ENCODE measurements at regions not wholly inside any gene's neighbourhood (a gene's known extent, or its start where the extent isn't known, plus 50 kb on each side); places are given as distances from the start of the nearest gene placed in this dataset.

GRCh38 chr3:8156831-8157230 lies 344.8 kb upstream of the LMCD1 start:
- Histone ChIP-seq H3K27me3 (ENCODE audit: insufficient read depth, low read length) (no peaks in the 10 kb centered on the region), H3K4me3 (ENCODE audit: low read depth, low read length) (no peak overlapping the region), H2AFZ (ENCODE audit: insufficient read depth, low read length, poor library complexity) (no peak overlapping the region), H4K12ac (ENCODE audit: low read depth, low read length) (no peak overlapping the region), H3K4ac (ENCODE audit: low read depth, low read length) (no peak overlapping the region), H4K91ac (ENCODE audit: low read depth, low read length) (no peak overlapping the region), H3K4me2 (ENCODE audit: low read length) (no peak overlapping the region), H4K8ac (ENCODE audit: low read depth, low read length) (no peak overlapping the region), H3K36me3 (ENCODE audit: control insufficient read depth in 1 of 2, insufficient read depth in 2 of 2, low read length in 2 of 2) (no peaks in the 10 kb centered on the region), H2AK5ac (ENCODE audit: low read length) (no peak overlapping the region), H3K9ac (ENCODE audit: low read length) (no peak overlapping the region), H2BK120ac (ENCODE audit: insufficient read depth, low read length, poor library complexity) (no peak overlapping the region), H2BK5ac (ENCODE audit: low read depth, low read length, poor library complexity) (no peak overlapping the region), H3K14ac (ENCODE audit: low read length) (no peak overlapping the region), H3K79me2 (ENCODE audit: control insufficient read depth, insufficient read depth, low read length, poor library complexity) (no peaks in the 10 kb centered on the region), H3K79me1 (ENCODE audit: low read length) (no peaks in the 10 kb centered on the region), H3K27ac (ENCODE audit: low read depth, low read length) (no peak overlapping the region), H3K4me1 (ENCODE audit: control insufficient read depth in 1 of 2, insufficient read depth in 2 of 2, low read length in 2 of 2) (no peaks in the 10 kb centered on the region), H3K23ac (ENCODE audit: low read length) (no peak overlapping the region), H2BK12ac (ENCODE audit: low read length) (no peak overlapping the region), H3K18ac (ENCODE audit: low read length) (no peak overlapping the region), H3K9me3 (ENCODE audit: insufficient read depth, low read depth, low read length) (no peaks in the 10 kb centered on the region)
- DNase-seq = no peak
- WGBS (ENCODE audit: extremely low coverage, insufficient coverage, insufficient read length) = no CpG with 5 or more reads among the region's 2 CpGs

DNA sequence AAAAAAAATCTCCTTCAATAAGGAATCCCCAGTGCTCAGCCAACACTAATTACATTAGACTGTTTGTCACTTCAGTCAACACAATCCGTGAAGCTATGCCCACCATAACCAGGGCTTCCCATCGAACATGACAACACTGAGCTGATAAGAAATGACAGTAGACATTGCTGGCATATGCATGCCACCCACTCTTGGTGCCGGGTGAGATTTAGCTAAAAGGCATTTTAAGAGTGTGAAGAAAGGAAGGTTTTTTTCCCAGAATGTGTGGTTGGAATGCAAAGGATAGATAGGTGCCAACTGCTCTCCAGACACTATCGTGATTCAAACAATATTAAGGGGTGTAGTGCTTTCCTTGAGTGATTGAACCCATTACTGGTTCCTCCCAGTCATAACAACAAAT lies 344.0 kb upstream of the LMCD1 start:
- Histone ChIP-seq H3K36me3 (ENCODE audit: control insufficient read depth in 1 of 2, insufficient read depth in 2 of 2, low read length in 2 of 2) (no peaks in the 10 kb centered on the region), H3K4me2 (ENCODE audit: low read length) (no peak overlapping the region), H3K23ac (ENCODE audit: low read length) (no peak overlapping the region), H2AFZ (ENCODE audit: insufficient read depth, low read length, poor library complexity) (no peak overlapping the region), H3K79me2 (ENCODE audit: control insufficient read depth, insufficient read depth, low read length, poor library complexity) (no peaks in the 10 kb centered on the region), H2BK5ac (ENCODE audit: low read depth, low read length, poor library complexity) (no peak overlapping the region), H3K18ac (ENCODE audit: low read length) (no peak overlapping the region), H2BK12ac (ENCODE audit: low read length) (no peak overlapping the region), H3K9ac (ENCODE audit: low read length) (no peak overlapping the region), H2AK5ac (ENCODE audit: low read length) (no peak overlapping the region), H3K4ac (ENCODE audit: low read depth, low read length) (no peak overlapping the region), H4K12ac (ENCODE audit: low read depth, low read length) (no peak overlapping the region), H3K79me1 (ENCODE audit: low read length) (no peaks in the 10 kb centered on the region), H4K8ac (ENCODE audit: low read depth, low read length) (no peak overlapping the region), H3K4me3 (ENCODE audit: low read depth, low read length) (no peak overlapping the region), H3K27me3 (ENCODE audit: insufficient read depth, low read length) (no peaks in the 10 kb centered on the region), H2BK120ac (ENCODE audit: insufficient read depth, low read length, poor library complexity) (no peak overlapping the region), H3K4me1 (ENCODE audit: control insufficient read depth in 1 of 2, insufficient read depth in 2 of 2, low read length in 2 of 2) (no peaks in the 10 kb centered on the region), H3K27ac (ENCODE audit: low read depth, low read length) (no peak overlapping the region), H4K91ac (ENCODE audit: low read depth, low read length) (no peak overlapping the region), H3K14ac (ENCODE audit: low read length) (no peak overlapping the region), H3K9me3 (ENCODE audit: insufficient read depth, low read depth, low read length) (no peaks in the 10 kb centered on the region)
- WGBS (ENCODE audit: extremely low coverage, insufficient coverage, insufficient read length) = no CpG with 5 or more reads among the region's 4 CpGs
- DNase-seq = no peak

DNA sequence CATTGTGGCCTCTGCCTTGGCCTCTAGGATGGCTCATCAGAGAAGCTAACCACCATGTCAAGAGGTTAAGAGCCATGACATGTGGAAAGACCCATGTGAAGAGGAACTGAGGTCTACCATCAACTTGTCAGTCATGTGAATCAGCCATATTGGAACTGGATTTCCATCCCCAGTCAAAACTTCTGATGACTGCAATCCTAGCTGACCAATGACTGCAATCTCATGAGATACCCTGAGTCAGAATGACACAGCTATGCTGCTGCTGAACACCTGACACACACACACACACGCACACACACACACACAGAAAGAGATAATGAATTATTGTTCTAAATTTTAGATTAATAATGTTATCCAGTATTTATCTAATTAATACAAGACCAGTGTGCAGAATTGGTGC lies 337.5 kb upstream of the LMCD1 start:
- H4K91ac ChIP-seq (ENCODE audit: low read depth, low read length) = no peak overlapping the region
- no peak overlapping the region for H3K4me3 ChIP-seq (ENCODE audit: low read depth, low read length)
- H3K23ac ChIP-seq (ENCODE audit: low read length) = no peak overlapping the region
- no peak overlapping the region for H3K4me2 ChIP-seq (ENCODE audit: low read length)
- no peak overlapping the region for H4K8ac ChIP-seq (ENCODE audit: low read depth, low read length)
- H4K12ac ChIP-seq (ENCODE audit: low read depth, low read length) = no peak overlapping the region
- no peak overlapping the region for H2AFZ ChIP-seq (ENCODE audit: insufficient read depth, low read length, poor library complexity)
- no peak overlapping the region for H3K27ac ChIP-seq (ENCODE audit: low read depth, low read length)
- H2AK5ac ChIP-seq (ENCODE audit: low read length) = no peak overlapping the region
- H3K4ac ChIP-seq (ENCODE audit: low read depth, low read length) = no peak overlapping the region
- H3K36me3 ChIP-seq (ENCODE audit: control insufficient read depth in 1 of 2, insufficient read depth in 2 of 2, low read length in 2 of 2) = no peaks in the 10 kb centered on the region
- H3K18ac ChIP-seq (ENCODE audit: low read length) = no peak overlapping the region
- H3K79me1 ChIP-seq (ENCODE audit: low read length) = no peaks in the 10 kb centered on the region
- H3K4me1 ChIP-seq (ENCODE audit: control insufficient read depth in 1 of 2, insufficient read depth in 2 of 2, low read length in 2 of 2) = no peaks in the 10 kb centered on the region
- no peak overlapping the region for H2BK12ac ChIP-seq (ENCODE audit: low read length)
- H2BK5ac ChIP-seq (ENCODE audit: low read depth, low read length, poor library complexity) = no peak overlapping the region
- no CpG with 5 or more reads among the region's 1 CpG for WGBS (ENCODE audit: extremely low coverage, insufficient coverage, insufficient read length)
- no peaks in the 10 kb centered on the region for H3K79me2 ChIP-seq (ENCODE audit: control insufficient read depth, insufficient read depth, low read length, poor library complexity)
- no peaks in the 10 kb centered on the region for H3K9me3 ChIP-seq (ENCODE audit: insufficient read depth, low read depth, low read length)
- H3K14ac ChIP-seq (ENCODE audit: low read length) = no peak overlapping the region
- H2BK120ac ChIP-seq (ENCODE audit: insufficient read depth, low read length, poor library complexity) = no peak overlapping the region
- H3K9ac ChIP-seq (ENCODE audit: low read length) = no peak overlapping the region
- no peaks in the 10 kb centered on the region for H3K27me3 ChIP-seq (ENCODE audit: insufficient read depth, low read length)
- DNase-seq = no peak

DNA sequence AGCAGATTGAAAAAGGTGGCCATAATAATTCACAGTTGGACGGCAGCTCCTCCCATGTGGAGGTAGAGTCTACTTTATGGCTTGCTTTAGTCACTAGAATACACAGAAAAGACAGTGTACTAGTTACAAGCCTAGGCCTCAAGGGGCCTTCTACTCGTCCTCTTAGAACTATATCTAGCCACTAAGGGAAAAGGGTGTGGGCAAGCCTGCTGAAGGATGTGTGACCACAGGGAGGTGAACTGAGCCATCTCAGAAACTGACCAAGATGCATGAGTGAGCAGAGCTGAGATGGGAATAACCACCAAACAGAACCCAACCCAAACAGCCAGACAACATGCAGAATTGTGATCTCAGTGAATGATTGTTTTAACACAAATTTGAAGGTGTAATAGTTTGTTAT lies 335.6 kb upstream of the LMCD1 start:
- no peak overlapping the region for H4K8ac ChIP-seq (ENCODE audit: low read depth, low read length)
- H3K4me1 ChIP-seq (ENCODE audit: control insufficient read depth in 1 of 2, insufficient read depth in 2 of 2, low read length in 2 of 2) = no peaks in the 10 kb centered on the region
- no peak overlapping the region for H2BK5ac ChIP-seq (ENCODE audit: low read depth, low read length, poor library complexity)
- H2AK5ac ChIP-seq (ENCODE audit: low read length) = no peak overlapping the region
- H3K23ac ChIP-seq (ENCODE audit: low read length) = no peak overlapping the region
- H4K91ac ChIP-seq (ENCODE audit: low read depth, low read length) = no peak overlapping the region
- no peak for DNase-seq
- H3K9ac ChIP-seq (ENCODE audit: low read length) = no peak overlapping the region
- no peak overlapping the region for H2BK120ac ChIP-seq (ENCODE audit: insufficient read depth, low read length, poor library complexity)
- H3K79me2 ChIP-seq (ENCODE audit: control insufficient read depth, insufficient read depth, low read length, poor library complexity) = no peaks in the 10 kb centered on the region
- H3K27ac ChIP-seq (ENCODE audit: low read depth, low read length) = no peak overlapping the region
- WGBS (ENCODE audit: extremely low coverage, insufficient coverage, insufficient read length) = no CpG with 5 or more reads among the region's 2 CpGs
- H3K27me3 ChIP-seq (ENCODE audit: insufficient read depth, low read length) = no peaks in the 10 kb centered on the region
- no peaks in the 10 kb centered on the region for H3K79me1 ChIP-seq (ENCODE audit: low read length)
- H3K4me2 ChIP-seq (ENCODE audit: low read length) = no peak overlapping the region
- H3K36me3 ChIP-seq (ENCODE audit: control insufficient read depth in 1 of 2, insufficient read depth in 2 of 2, low read length in 2 of 2) = no peaks in the 10 kb centered on the region
- H3K9me3 ChIP-seq (ENCODE audit: insufficient read depth, low read depth, low read length) = no peaks in the 10 kb centered on the region
- no peak overlapping the region for H3K4me3 ChIP-seq (ENCODE audit: low read depth, low read length)
- no peak overlapping the region for H2BK12ac ChIP-seq (ENCODE audit: low read length)
- no peak overlapping the region for H3K4ac ChIP-seq (ENCODE audit: low read depth, low read length)
- no peak overlapping the region for H2AFZ ChIP-seq (ENCODE audit: insufficient read depth, low read length, poor library complexity)
- H3K18ac ChIP-seq (ENCODE audit: low read length) = no peak overlapping the region
- no peak overlapping the region for H4K12ac ChIP-seq (ENCODE audit: low read depth, low read length)
- no peak overlapping the region for H3K14ac ChIP-seq (ENCODE audit: low read length)

Data from trophoblast cell (in vitro differentiated cells and primary cell).